OCI-LY3 (cell line): ENCODE measurements at regions not wholly inside any gene's neighbourhood (a gene's known extent, or its start where the extent isn't known, plus 50 kb on each side); places are given as distances from the start of the nearest gene placed in this dataset.

Source experiments
- H2AFZ ChIP-seq: fragments of 200-600, 300-600 bp; shearing (Covaris generic); 2 replicates; pipeline ENCODE4 v1.6.0; 2014; ENCODE audit warnings: antibody characterized with exemption, low read depth, low read length
- H3K27ac ChIP-seq: fragments of 200-600, 300-600 bp; sonication (generic); 2 replicates; pipeline ENCODE4 v1.5.1; 2014; ENCODE audit warnings: mild to moderate bottlenecking, low read length, moderate library complexity, mixed read lengths
- H3K27me3 ChIP-seq: fragments of 200-600, 300-600 bp; sonication (generic); 2 replicates; pipeline ENCODE4 v1.6.1; 2014; ENCODE audit warnings: low read depth, low read length, mixed read lengths
- H3K36me3 ChIP-seq: fragments of 200-600, 300-600 bp; sonication (generic); replicated peaks from 2 replicates; pipeline ENCODE3; 2014; ENCODE audit warnings: low read depth, low read length, mixed read lengths
- H3K4me1 ChIP-seq: fragments of 300-600, 200-600 bp; sonication (generic); 2 replicates; pipeline ENCODE4 v1.6.1; 2014; ENCODE audit warnings: low read length, mixed read lengths
- H3K4me2 ChIP-seq: fragments of 200-600, 300-600 bp; sonication (generic); 2 replicates; pipeline ENCODE4 v1.6.1; 2014; ENCODE audit warnings: low read length, mixed read lengths
- H3K4me3 ChIP-seq: fragments of 300-600, 200-600 bp; sonication (generic); 2 replicates; pipeline ENCODE4 v1.5.1; 2014; ENCODE audit warnings: antibody characterized with exemption, mild to moderate bottlenecking, low read length, moderate library complexity
- H3K79me2 ChIP-seq: fragments of 300-600, 200-600 bp; shearing (Covaris generic); 2 replicates; pipeline ENCODE4 v1.6.1; 2014; ENCODE audit warnings: mild to moderate bottlenecking, low read length, mixed read lengths
- H3K9ac ChIP-seq: fragments of 300-600, 200-600 bp; shearing (Covaris generic); 2 replicates; pipeline ENCODE4 v1.6.0; 2014; ENCODE audit warnings: mild to moderate bottlenecking, low read length, moderate library complexity
- H3K9me3 ChIP-seq: fragments of 200-600, 300-600 bp; shearing (Covaris generic); 2 replicates; pipeline ENCODE4 v1.6.1; 2014; ENCODE audit warnings: low read length, mixed read lengths; ENCODE audit not compliant: insufficient read depth
- H4K20me1 ChIP-seq: fragments of 200-600, 300-600 bp; sonication (generic); 2 replicates; pipeline ENCODE4 v1.6.1; 2016; ENCODE audit warnings: low read length, mixed read lengths; ENCODE audit not compliant: insufficient read depth
- EZH2phosphoT487 ChIP-seq: fragments of 200-600 bp; shearing (Covaris generic); IDR thresholded peaks from 2 replicates; pipeline ENCODE4 v1.6.1; 2018; ENCODE audit warnings: antibody characterized with exemption, mixed run types, low read depth
- TF ChIP-seq, protein P1 (sequence below): fragments of 200-600, 300-600 bp; sonication (generic); IDR thresholded peaks from 2 replicates; pipeline ENCODE4 v1.5.1; 2014; ENCODE audit warnings: antibody characterized with exemption, low read length, low read depth

DNA sequence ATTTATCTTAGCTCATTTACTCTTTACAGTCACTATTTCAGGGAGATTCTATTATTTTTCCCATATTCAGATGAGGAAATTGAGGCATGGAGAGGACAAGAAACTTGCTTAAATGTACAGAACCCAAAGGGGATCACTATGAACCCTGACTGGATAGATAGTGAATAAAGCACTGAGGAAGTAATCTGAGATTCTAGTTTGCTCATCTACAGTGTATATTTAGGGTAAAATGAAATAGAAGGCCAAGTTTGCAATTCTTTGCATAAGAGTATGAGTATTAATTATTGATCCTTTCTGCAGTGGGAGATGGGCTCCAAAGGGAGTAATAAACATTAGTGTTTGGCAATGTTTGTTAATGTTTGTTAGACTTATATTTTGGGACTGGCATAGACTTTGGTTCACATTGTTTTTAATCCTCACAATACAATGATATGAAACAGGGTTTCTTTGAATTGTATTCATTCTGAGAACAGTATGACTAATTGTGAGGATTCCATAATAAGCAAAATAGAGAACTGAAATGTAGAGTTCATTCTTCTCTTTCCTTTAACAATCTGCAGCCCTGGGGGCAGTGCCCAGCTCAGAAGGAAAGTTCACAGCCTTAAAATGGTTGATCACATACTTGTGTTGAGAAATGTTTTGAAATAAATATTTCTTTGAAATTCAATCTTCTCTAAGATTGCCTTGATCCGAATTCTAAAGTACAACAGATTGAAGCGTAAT lies 131.0 kb upstream of the ZNF804B start:
- TF ChIP-seq EZH2phosphoT487: no peak
- TF ChIP-seq, protein P1, sequence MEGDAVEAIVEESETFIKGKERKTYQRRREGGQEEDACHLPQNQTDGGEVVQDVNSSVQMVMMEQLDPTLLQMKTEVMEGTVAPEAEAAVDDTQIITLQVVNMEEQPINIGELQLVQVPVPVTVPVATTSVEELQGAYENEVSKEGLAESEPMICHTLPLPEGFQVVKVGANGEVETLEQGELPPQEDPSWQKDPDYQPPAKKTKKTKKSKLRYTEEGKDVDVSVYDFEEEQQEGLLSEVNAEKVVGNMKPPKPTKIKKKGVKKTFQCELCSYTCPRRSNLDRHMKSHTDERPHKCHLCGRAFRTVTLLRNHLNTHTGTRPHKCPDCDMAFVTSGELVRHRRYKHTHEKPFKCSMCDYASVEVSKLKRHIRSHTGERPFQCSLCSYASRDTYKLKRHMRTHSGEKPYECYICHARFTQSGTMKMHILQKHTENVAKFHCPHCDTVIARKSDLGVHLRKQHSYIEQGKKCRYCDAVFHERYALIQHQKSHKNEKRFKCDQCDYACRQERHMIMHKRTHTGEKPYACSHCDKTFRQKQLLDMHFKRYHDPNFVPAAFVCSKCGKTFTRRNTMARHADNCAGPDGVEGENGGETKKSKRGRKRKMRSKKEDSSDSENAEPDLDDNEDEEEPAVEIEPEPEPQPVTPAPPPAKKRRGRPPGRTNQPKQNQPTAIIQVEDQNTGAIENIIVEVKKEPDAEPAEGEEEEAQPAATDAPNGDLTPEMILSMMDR: no peak
- H3K4me3 ChIP-seq: peak overlapping the region; percentile 17; the same call in 1 of the 2 replicates
- peaks cover 4% of the 10 kb centered on the region; the same call in 1 of the 2 replicates for H4K20me1 ChIP-seq
- no peak overlapping the region for H3K27ac ChIP-seq
- H3K36me3 ChIP-seq: peaks cover 6% of the 10 kb centered on the region
- peak overlapping the region; percentile 58 for H3K4me2 ChIP-seq
- H3K4me1 ChIP-seq: peaks cover 19% of the 10 kb centered on the region
- H3K9ac ChIP-seq: no peak overlapping the region
- no peaks in the 10 kb centered on the region for H3K79me2 ChIP-seq
- no peak overlapping the region for H2AFZ ChIP-seq
- peaks cover 8% of the 10 kb centered on the region for H3K27me3 ChIP-seq
- H3K9me3 ChIP-seq: peaks cover 7% of the 10 kb centered on the region; the same call in 1 of the 2 replicates

DNA sequence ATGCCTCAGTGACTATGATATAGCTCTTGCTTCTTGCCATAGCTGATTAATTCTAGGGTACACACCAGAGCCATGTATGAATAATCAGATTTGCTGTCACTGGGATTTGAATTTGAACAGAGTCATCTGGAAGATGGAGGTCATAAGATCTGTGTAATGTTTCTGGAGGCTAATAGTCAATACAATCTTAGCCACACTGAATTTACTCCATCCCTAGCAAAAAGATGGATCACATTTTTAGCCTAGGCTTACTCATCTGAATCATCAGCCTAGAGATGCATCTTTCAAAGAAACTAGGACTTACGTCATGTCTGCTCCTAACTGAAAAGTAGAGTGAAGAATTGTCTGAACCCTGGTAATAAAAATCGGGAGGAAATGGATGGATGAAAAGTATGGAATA lies 142.3 kb upstream of the ZNF804B start:
- Histone ChIP-seq H3K4me1 (no peaks in the 10 kb centered on the region), H3K36me3 (no peaks in the 10 kb centered on the region), H3K27me3 (no peaks in the 10 kb centered on the region), H2AFZ (no peak overlapping the region), H3K4me3 (no peak overlapping the region), H3K4me2 (no peak overlapping the region), H3K27ac (no peak overlapping the region), H4K20me1 (no peaks in the 10 kb centered on the region), H3K9ac (no peak overlapping the region), H3K79me2 (no peaks in the 10 kb centered on the region), H3K9me3 (no peaks in the 10 kb centered on the region)
- no peak for TF ChIP-seq EZH2phosphoT487
- TF ChIP-seq, protein P1: no peak

DNA sequence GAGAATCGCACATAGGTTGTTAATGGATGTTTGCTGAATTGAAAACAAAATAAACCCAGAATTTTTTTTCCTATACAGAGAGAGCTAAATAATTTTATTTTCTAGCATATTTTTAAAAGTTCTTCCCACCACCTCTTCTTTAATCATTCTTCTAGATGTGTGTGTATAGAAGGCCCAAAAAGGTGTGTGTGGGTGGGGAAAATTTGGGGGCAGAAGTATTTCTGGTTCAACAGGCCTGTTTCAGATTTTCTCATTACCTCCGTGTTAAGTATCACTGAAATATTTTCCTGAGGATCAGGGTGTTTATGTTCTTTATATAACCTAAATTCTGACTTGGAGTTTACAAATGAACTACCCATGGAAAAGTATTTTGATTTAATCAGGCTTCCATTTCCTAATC lies 144.2 kb upstream of the ZNF804B start:
- H3K27me3 ChIP-seq: no peaks in the 10 kb centered on the region
- TF ChIP-seq, protein P1: no peak
- no peak for TF ChIP-seq EZH2phosphoT487
- no peaks in the 10 kb centered on the region for H3K9me3 ChIP-seq
- no peaks in the 10 kb centered on the region for H3K79me2 ChIP-seq
- H3K4me3 ChIP-seq: no peak overlapping the region
- H3K4me1 ChIP-seq: no peaks in the 10 kb centered on the region
- no peak overlapping the region for H3K27ac ChIP-seq
- no peak overlapping the region for H3K4me2 ChIP-seq
- no peak overlapping the region for H2AFZ ChIP-seq
- H3K36me3 ChIP-seq: no peaks in the 10 kb centered on the region
- H4K20me1 ChIP-seq: no peaks in the 10 kb centered on the region
- no peak overlapping the region for H3K9ac ChIP-seq

DNA sequence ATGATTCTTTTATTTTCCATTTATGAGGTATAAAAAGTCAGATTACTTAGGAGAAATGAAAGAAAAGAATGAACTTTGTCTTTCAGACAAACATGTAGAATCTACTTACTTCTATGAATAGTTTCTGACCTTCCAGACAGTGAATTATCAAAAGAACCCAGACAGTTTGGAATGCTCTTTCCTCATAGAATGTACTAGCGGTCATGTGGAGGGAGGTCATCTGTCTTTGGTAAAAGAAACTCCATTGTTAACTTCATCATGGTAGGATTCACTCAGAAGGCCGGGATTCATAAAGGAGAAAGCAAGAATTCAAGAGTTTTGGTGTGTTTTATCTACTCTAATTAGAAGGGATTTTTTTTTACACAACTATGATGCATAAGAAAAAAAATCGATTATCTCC lies 144.8 kb upstream of the ZNF804B start:
- H4K20me1 ChIP-seq: no peaks in the 10 kb centered on the region
- H3K4me2 ChIP-seq: no peak overlapping the region
- H3K9me3 ChIP-seq: no peaks in the 10 kb centered on the region
- no peak overlapping the region for H3K4me3 ChIP-seq
- H3K4me1 ChIP-seq: no peaks in the 10 kb centered on the region
- H2AFZ ChIP-seq: no peak overlapping the region
- TF ChIP-seq, protein P1: no peak
- no peak for TF ChIP-seq EZH2phosphoT487
- H3K79me2 ChIP-seq: no peaks in the 10 kb centered on the region
- H3K27ac ChIP-seq: no peak overlapping the region
- H3K27me3 ChIP-seq: no peaks in the 10 kb centered on the region
- H3K9ac ChIP-seq: no peak overlapping the region
- H3K36me3 ChIP-seq: no peaks in the 10 kb centered on the region
